ENCODE measurements at regions not wholly inside any gene's neighbourhood (a gene's known extent, or its start where the extent isn't known, plus 50 kb on each side); places are given as distances from the start of the nearest gene placed in this dataset.

- H3K4me1 Mint-ChIP-seq (ENCODE audit: low read depth): no peaks in the 10 kb centered on the region
- no peaks in the 10 kb centered on the region for H3K36me3 Mint-ChIP-seq (ENCODE audit: low read depth)
- H3K9me3 Mint-ChIP-seq: peaks cover 46% of the 10 kb centered on the region
- no peak overlapping the region for H3K4me3 Mint-ChIP-seq
- H3K27ac Mint-ChIP-seq: no peak overlapping the region
- TF ChIP-seq, protein P1, sequence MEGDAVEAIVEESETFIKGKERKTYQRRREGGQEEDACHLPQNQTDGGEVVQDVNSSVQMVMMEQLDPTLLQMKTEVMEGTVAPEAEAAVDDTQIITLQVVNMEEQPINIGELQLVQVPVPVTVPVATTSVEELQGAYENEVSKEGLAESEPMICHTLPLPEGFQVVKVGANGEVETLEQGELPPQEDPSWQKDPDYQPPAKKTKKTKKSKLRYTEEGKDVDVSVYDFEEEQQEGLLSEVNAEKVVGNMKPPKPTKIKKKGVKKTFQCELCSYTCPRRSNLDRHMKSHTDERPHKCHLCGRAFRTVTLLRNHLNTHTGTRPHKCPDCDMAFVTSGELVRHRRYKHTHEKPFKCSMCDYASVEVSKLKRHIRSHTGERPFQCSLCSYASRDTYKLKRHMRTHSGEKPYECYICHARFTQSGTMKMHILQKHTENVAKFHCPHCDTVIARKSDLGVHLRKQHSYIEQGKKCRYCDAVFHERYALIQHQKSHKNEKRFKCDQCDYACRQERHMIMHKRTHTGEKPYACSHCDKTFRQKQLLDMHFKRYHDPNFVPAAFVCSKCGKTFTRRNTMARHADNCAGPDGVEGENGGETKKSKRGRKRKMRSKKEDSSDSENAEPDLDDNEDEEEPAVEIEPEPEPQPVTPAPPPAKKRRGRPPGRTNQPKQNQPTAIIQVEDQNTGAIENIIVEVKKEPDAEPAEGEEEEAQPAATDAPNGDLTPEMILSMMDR (IDR thresholded peaks at IDR 0.05): no peak
- peaks cover 6% of the 10 kb centered on the region for H3K27me3 Mint-ChIP-seq (ENCODE audit: insufficient read depth)
- DNase-seq: no peak
These were observed 151.7 kb upstream of the PPP2R2D start for GRCh38 chr10:131748831-131749766.

GRCh38 chr10:131749767-131750142 is 151.1 kb upstream of the PPP2R2D start:
- TF ChIP-seq, protein P1 (IDR thresholded peaks at IDR 0.05): no peak
- H3K4me3 Mint-ChIP-seq: no peak overlapping the region
- no peaks in the 10 kb centered on the region for H3K4me1 Mint-ChIP-seq (ENCODE audit: low read depth)
- DNase-seq: no peak
- H3K9me3 Mint-ChIP-seq: peaks cover 39% of the 10 kb centered on the region
- no peaks in the 10 kb centered on the region for H3K36me3 Mint-ChIP-seq (ENCODE audit: low read depth)
- peaks cover 4% of the 10 kb centered on the region for H3K27me3 Mint-ChIP-seq (ENCODE audit: insufficient read depth)
- H3K27ac Mint-ChIP-seq: no peak overlapping the region

DNA sequence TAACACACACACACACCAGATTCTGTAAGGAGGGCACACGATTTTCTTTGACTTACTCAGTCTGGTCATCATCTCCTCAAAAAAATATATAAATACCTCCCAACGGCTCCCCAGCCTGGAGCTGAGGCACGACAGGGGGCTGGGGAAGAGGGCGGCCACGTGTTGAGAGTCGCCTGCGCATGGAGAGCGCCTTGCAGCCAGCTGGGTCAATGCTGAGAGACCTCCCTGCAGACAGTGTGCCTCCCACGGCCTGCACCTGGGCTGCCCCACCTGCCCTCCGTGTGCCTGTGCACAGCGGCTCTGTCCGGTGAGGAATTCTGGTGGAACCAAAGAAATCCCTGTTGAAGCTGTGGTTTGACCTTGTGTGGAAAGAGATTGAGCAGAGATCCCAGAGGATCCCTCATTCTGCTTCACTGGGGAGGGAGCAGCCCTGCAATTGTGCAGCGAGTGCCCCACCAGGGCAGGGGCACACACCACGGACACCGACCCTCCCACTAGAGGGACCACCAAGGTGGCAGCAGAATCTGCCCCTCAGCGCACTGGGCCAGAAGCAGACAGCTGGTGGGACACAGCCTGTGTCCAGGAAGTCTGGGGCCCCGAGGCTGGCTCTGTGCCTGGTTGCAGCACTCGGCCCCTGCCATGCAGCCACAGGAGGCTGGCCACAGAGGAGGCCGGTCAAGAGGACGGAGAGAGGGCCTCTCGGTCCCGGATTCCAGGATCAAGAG is 150.5 kb upstream of the PPP2R2D start:
- Mint-ChIP-seq H3K4me1 (ENCODE audit: low read depth) (no peaks in the 10 kb centered on the region), H3K27me3 (ENCODE audit: insufficient read depth) (no peaks in the 10 kb centered on the region; the same call in 1 of the 2 replicates), H3K4me3 (no peak overlapping the region)

DNA sequence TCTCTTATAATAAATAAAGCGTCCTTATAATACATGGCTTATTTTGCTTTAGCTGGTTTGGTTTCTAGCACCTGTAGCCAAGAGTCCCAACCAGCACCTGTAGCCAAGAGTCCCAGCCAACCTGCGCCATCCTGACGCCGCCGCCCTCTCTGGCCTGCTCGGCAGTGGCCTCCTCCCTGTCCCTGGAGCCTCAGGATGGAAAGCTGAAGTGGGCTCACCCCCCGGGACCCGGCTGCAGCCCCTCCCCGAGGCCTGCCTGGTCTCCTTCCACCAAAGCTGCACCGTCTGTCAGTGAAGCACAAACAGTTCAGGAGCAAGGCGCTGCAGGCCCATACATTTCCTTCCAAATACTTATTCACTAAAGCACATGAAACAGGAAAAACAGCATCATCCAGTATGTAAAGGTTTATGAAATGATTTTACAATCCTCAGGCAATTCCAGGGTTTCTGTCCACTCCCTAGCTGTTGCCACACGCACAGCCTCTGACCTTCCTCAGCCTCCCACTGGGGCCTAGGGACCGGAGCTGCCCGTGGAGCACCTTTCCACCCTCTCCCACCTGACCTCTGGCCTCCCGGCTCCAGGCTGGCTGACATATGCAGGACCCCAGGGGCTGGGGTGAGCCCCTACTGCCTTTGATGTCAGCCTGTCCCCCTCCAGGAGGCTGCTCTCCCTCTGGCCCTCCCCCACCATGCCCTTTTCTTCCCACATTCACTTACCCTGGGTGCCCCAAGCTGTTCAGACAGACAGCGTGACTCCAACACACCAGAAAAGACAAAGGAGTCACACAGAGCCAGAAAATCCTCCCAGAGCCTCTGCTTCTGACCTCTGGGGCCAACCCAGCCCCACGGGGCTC is 149.6 kb upstream of the PPP2R2D start:
- Mint-ChIP-seq H3K36me3 (ENCODE audit: low read depth) (no peaks in the 10 kb centered on the region), H3K9me3 (peaks cover 26% of the 10 kb centered on the region), H3K4me3 (no peak overlapping the region), H3K4me1 (ENCODE audit: low read depth) (no peaks in the 10 kb centered on the region), H3K27me3 (ENCODE audit: insufficient read depth) (no peaks in the 10 kb centered on the region; the same call in 1 of the 2 replicates), H3K27ac (no peak overlapping the region)
- no peak for DNase-seq
- TF ChIP-seq, protein P1 (IDR thresholded peaks at IDR 0.05): no peak

More for the DNA sequence above, 150.5 kb upstream of the PPP2R2D start:
- Mint-ChIP-seq H3K27ac (no peak overlapping the region), H3K9me3 (peaks cover 34% of the 10 kb centered on the region), H3K36me3 (ENCODE audit: low read depth) (no peaks in the 10 kb centered on the region)
- no peak for DNase-seq
- TF ChIP-seq, protein P1 (IDR thresholded peaks at IDR 0.05): no peak
